Sigmoid colon (tissue), 4 donors: ENCODE measurements at regions not wholly inside any gene's neighbourhood (a gene's known extent, or its start where the extent isn't known, plus 50 kb on each side); places are given as distances from the start of the nearest gene placed in this dataset.

ENCODE experiments used
- POLR2AphosphoS5 ChIP-seq, 4 donors: sonication (generic); formaldehyde crosslinking; IDR thresholded peaks; one replicate each; pipeline ENCODE4 v1.6.1; 2017; ENCODE audit warnings: antibody characterized with exemption in 4 of 4
- TF ChIP-seq, protein P1 (sequence below), 4 experiments: fragments of 450-650 bp in 3 of 4; fragments of 200-600 bp in 1 of 4; IDR thresholded peaks; one replicate each; pipeline ENCODE4 v1.5.1; 2016 to 2019; ENCODE audit warnings: antibody characterized with exemption in 4 of 4, mild to moderate bottlenecking in 3 of 4, moderate library complexity in 2 of 4

DNA sequence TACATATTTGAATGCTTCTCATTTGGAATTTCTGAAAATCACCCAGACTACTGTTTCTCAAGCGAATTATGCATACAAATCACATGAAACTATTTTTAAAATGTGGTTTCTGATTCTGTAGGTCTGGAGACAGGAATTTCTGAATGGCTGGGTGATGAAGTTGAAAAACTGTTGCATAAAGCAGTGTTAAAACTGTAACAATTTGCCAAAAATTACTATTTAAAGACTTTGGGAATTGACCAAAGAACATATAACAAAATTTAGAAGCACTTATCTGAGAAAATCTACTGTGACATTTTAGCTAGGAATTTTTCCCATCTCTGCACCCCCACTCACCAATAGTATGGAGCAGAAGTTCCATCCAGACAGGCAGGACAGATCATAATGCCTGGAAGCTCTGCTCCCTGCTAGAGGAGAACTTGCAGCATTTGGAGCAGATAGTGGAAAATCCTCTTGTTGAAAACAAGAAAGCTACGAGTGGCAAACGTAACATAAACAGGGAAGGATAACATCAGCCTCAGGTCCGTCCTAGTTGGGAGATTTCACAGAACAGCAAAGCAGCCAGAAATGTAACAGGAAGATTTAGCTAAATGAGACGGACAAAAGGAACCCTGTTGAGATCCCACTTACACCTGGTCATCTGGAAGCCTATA is 132.3 kb upstream of the MCTP2 start:
- TF ChIP-seq, protein P1, sequence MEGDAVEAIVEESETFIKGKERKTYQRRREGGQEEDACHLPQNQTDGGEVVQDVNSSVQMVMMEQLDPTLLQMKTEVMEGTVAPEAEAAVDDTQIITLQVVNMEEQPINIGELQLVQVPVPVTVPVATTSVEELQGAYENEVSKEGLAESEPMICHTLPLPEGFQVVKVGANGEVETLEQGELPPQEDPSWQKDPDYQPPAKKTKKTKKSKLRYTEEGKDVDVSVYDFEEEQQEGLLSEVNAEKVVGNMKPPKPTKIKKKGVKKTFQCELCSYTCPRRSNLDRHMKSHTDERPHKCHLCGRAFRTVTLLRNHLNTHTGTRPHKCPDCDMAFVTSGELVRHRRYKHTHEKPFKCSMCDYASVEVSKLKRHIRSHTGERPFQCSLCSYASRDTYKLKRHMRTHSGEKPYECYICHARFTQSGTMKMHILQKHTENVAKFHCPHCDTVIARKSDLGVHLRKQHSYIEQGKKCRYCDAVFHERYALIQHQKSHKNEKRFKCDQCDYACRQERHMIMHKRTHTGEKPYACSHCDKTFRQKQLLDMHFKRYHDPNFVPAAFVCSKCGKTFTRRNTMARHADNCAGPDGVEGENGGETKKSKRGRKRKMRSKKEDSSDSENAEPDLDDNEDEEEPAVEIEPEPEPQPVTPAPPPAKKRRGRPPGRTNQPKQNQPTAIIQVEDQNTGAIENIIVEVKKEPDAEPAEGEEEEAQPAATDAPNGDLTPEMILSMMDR (IDR thresholded peaks at IDR 0.05) = no peak
- TF ChIP-seq POLR2AphosphoS5 (IDR thresholded peaks at IDR 0.05) = peak; percentile 73 to 83 (median 78)
